PC-9 (cell line): ENCODE measurements at regions not wholly inside any gene's neighbourhood (a gene's known extent, or its start where the extent isn't known, plus 50 kb on each side); places are given as distances from the start of the nearest gene placed in this dataset.

ENCODE experiments used
- CTCF ChIP-seq: fragments of 200-600 bp; sonication (generic); conservative IDR thresholded peaks from 2 replicates; pipeline ENCODE4 v1.6.1; 2017; ENCODE audit warnings: mixed run types, antibody characterized with exemption, mild to moderate bottlenecking, moderate library complexity
- EZH2 ChIP-seq: fragments of 200-600 bp; sonication (generic); IDR thresholded peaks from 2 replicates; pipeline ENCODE4 v1.8.0; 2017; ENCODE audit warnings: antibody characterized with exemption, low read depth

DNA sequence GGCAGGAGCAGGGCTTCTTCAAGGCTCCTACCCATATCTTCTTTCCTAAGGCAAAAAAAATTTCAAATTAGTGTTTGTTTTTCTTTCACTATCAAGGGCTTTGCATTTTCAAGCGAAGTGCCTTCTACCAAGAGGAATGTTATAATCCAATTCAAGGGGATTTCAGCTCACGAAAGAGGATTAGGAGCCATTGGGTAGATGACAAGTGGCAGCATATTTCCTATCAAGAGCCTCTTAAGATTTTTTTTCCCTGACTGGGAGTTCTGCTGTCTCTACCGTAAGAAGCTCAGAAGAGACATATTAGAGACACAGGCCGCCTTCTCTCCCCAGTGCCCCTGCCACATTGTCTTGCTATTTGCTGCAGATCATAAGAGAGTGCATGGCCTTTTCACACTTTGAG, 55.9 kb upstream of the BMAL1 start:
- TF ChIP-seq CTCF (no peak), EZH2 (no peak)
